ENCODE measurements at regions not wholly inside any gene's neighbourhood (a gene's known extent, or its start where the extent isn't known, plus 50 kb on each side); places are given as distances from the start of the nearest gene placed in this dataset.

DNA sequence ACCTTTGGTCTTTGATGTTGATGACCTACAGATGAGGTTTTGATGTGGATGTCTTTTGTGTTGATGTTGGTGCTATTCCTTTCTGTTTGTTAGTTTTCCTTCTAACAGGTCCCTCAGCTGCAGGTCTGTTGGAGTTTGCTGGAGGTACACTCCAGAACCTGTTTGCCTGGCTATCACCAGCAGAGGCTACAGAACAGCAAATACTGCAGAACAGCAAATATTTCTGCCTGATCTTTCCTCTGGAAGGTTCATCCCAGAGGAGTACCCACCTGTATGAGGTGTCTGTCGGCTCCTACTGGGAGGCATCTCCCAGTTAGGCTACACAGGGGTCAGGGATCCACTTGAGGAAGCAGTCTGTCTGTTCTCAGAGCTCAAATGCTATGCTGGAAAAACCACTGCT, 694.5 kb upstream of the CDH6 start:
- TF ChIP-seq, protein P1, sequence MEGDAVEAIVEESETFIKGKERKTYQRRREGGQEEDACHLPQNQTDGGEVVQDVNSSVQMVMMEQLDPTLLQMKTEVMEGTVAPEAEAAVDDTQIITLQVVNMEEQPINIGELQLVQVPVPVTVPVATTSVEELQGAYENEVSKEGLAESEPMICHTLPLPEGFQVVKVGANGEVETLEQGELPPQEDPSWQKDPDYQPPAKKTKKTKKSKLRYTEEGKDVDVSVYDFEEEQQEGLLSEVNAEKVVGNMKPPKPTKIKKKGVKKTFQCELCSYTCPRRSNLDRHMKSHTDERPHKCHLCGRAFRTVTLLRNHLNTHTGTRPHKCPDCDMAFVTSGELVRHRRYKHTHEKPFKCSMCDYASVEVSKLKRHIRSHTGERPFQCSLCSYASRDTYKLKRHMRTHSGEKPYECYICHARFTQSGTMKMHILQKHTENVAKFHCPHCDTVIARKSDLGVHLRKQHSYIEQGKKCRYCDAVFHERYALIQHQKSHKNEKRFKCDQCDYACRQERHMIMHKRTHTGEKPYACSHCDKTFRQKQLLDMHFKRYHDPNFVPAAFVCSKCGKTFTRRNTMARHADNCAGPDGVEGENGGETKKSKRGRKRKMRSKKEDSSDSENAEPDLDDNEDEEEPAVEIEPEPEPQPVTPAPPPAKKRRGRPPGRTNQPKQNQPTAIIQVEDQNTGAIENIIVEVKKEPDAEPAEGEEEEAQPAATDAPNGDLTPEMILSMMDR (IDR thresholded peaks at IDR 0.05), result no peak
- no peak for TF ChIP-seq ZFX (IDR thresholded peaks at IDR 0.05; ENCODE audit: borderline replicate concordance)
